GM12878 (cell line): ENCODE measurements at regions not wholly inside any gene's neighbourhood (a gene's known extent, or its start where the extent isn't known, plus 50 kb on each side); places are given as distances from the start of the nearest gene placed in this dataset.

ENCODE experiments used
- ATAC-seq: fragments of 200-7000 bp; cut with Tn5 transposase; 3 replicates; pipeline ENCODE4 v1.9.1; 2020; ENCODE audit warnings: mild to moderate bottlenecking, moderate library complexity
- BruUV-seq: library from RNA; stranded (reverse); fragments of 400-500 nt; replicated peaks from 2 replicates; lab custom pipeline; 2021; lab: Mats Ljungman, UMichigan
- CTCF ChIA-PET: fragments of 300-600 bp; sonication (Branson Sonifier 250); formaldehyde crosslinking; extraction: SDS; loops from one replicate; lab custom pipeline; 2021; ENCODE audit warnings: inconsistent platforms; lab: Yijun Ruan, JAX
- POLR2A ChIA-PET: fragments of 350-600 bp; formaldehyde crosslinking; extraction: SDS; loops from one replicate; lab custom pipeline; 2021; ENCODE audit warnings: inconsistent platforms; lab: Charles Lee
- RAD21 ChIA-PET: fragments of 300-600 bp; sonication (Branson Sonifier 250); formaldehyde crosslinking; loops from one replicate; lab custom pipeline; 2023; ENCODE audit warnings: antibody characterized with exemption; ENCODE audit not compliant: unreplicated experiment; lab: Charles Lee
- SMC1A ChIA-PET: fragments of 300-600 bp; sonication (Branson Sonifier 250); formaldehyde crosslinking; loops from one replicate; lab custom pipeline; 2023; ENCODE audit not compliant: unreplicated experiment, uncharacterized antibody; lab: Charles Lee
- DNase-seq: peaks from one replicate; pipeline ENCODE4 v3.0.0-alpha.2; 2011; ENCODE audit warnings: low read depth, low spot score
- FAIRE-seq: peaks from 3 replicates; lab custom pipeline; 2011; peaks lifted over from hg19 to GRCh38; lab: Jason Lieb, UNC
- H2AFZ ChIP-seq: 2 replicates; pipeline ENCODE4 v1.6.0; 2011; ENCODE audit warnings: low read depth, low read length, control low read depth; ENCODE audit not compliant: control insufficient read depth
- H3K27ac ChIP-seq: 2 replicates; pipeline ENCODE4 v1.5.1; 2011; ENCODE audit warnings: control low read depth; ENCODE audit not compliant: control insufficient read depth, insufficient read depth
- H3K27me3 ChIP-seq, 2 experiments: replicated peaks in 1 of 2; 2 replicates each; pipeline versions ENCODE4 v1.6.0 to v1.6.1; 2011; ENCODE audit warnings: low read length in 1 of 2; ENCODE audit not compliant: control insufficient read depth in 2 of 2, insufficient read depth in 2 of 2
- H3K36me3 ChIP-seq, 2 experiments: 2 replicates each; pipeline ENCODE4 v1.5.1; 2011; ENCODE audit warnings: low read length in 1 of 2; ENCODE audit not compliant: control insufficient read depth in 2 of 2, insufficient read depth in 2 of 2
- H3K4me1 ChIP-seq: 2 replicates; pipeline ENCODE4 v1.6.1; 2011; ENCODE audit warnings: mild to moderate bottlenecking, low read length, moderate library complexity, mixed read lengths; ENCODE audit not compliant: control insufficient read depth, insufficient read depth
- H3K4me2 ChIP-seq: 2 replicates; pipeline ENCODE4 v1.6.0; 2011; ENCODE audit warnings: control low read depth; ENCODE audit not compliant: control insufficient read depth, insufficient read depth
- H3K4me3 ChIP-seq: fragments of 200-600 bp; sonication (generic); 2 replicates; pipeline ENCODE4 v1.5.1; 2016
- H3K79me2 ChIP-seq: 2 replicates; pipeline ENCODE4 v1.6.0; 2011; ENCODE audit warnings: low read length; ENCODE audit not compliant: control insufficient read depth, insufficient read depth
- H3K9ac ChIP-seq: 2 replicates; pipeline ENCODE4 v1.8.0; 2011; ENCODE audit warnings: low read length, control low read depth, mixed read lengths; ENCODE audit not compliant: control insufficient read depth, insufficient read depth
- H3K9me3 ChIP-seq: replicated peaks from 3 replicates; pipeline ENCODE4 v1.5.1; 2011; ENCODE audit warnings: mild to moderate bottlenecking, low read length; ENCODE audit not compliant: control insufficient read depth, insufficient read depth
- H4K20me1 ChIP-seq: 2 replicates; pipeline ENCODE4 v1.6.0; 2011; ENCODE audit not compliant: control insufficient read depth, insufficient read depth
- ATF7 ChIP-seq: fragments of 450-650 bp; IDR thresholded peaks from 2 replicates; pipeline ENCODE4 v1.6.1; 2016; ENCODE audit warnings: low read depth, mild to moderate bottlenecking
- JUND ChIP-seq: IDR thresholded peaks from 2 replicates; pipeline ENCODE4 v1.6.1; 2012; ENCODE audit warnings: low read depth, mild to moderate bottlenecking, low read length, improper control_type of control experiment, moderate library complexity
- KAT2A ChIP-seq: conservative IDR thresholded peaks from 2 replicates; pipeline ENCODE4 v1.6.1; 2011; ENCODE audit warnings: low read depth, low read length; ENCODE audit not compliant: control insufficient read depth
- KLF5 ChIP-seq: fragments of 450-650 bp; IDR thresholded peaks from 2 replicates; pipeline ENCODE4 v1.6.1; 2014; ENCODE audit warnings: mild to moderate bottlenecking; ENCODE audit not compliant: partially characterized antibody
- LARP7 ChIP-seq: fragments of 450-650 bp; IDR thresholded peaks from 2 replicates; pipeline ENCODE4 v1.6.1; 2017; ENCODE audit warnings: mild to moderate bottlenecking
- MTA2 ChIP-seq: fragments of 450-650 bp; IDR thresholded peaks from 2 replicates; pipeline ENCODE4 v1.6.1; 2016; ENCODE audit warnings: low read depth, mild to moderate bottlenecking, moderate library complexity
- POLR2AphosphoS2 ChIP-seq: IDR thresholded peaks from 2 replicates; pipeline ENCODE4 v1.6.1; 2011; ENCODE audit warnings: low read depth, mild to moderate bottlenecking, low read length, improper control_type of control experiment, moderate library complexity
- RB1 ChIP-seq: fragments of 450-650 bp; formaldehyde crosslinking; IDR thresholded peaks from 2 replicates; pipeline ENCODE4 v1.6.1; 2017; ENCODE audit warnings: mild to moderate bottlenecking, borderline replicate concordance
- SIX5 ChIP-seq: IDR thresholded peaks from 2 replicates; pipeline ENCODE4 v1.6.1; 2011; ENCODE audit warnings: mild to moderate bottlenecking, low read depth, low read length, moderate library complexity; ENCODE audit not compliant: severe bottlenecking
- TCF3 ChIP-seq: IDR thresholded peaks from 2 replicates; pipeline ENCODE4 v1.6.1; 2012; ENCODE audit warnings: low read depth, mild to moderate bottlenecking, low read length, borderline replicate concordance; ENCODE audit not compliant: insufficient read depth
- ZNF24 ChIP-seq: fragments of 450-650 bp; IDR thresholded peaks from 2 replicates; pipeline ENCODE4 v1.6.1; 2017; ENCODE audit warnings: antibody characterized with exemption, mild to moderate bottlenecking
- WGBS: methylation state at CpG from one replicate; pipeline ENCODE4 v1.1.6; 2016; ENCODE audit warnings: low lambda C conversion rate; ENCODE audit not compliant: insufficient replicate concordance, insufficient coverage; ENCODE audit errors: missing lambda C conversion rate; 5-methylcytosine and 5-hydroxymethylcytosine counted together
- in situ Hi-C: fragments of 300-500 bp; cut with MboI; formaldehyde crosslinking; loops from 9 replicates; pipeline ENCODE4 v1.14.3; 2018; ENCODE audit warnings: mixed read lengths
- intact Hi-C: fragments of 100-400 bp; cut with micrococcal nuclease; formaldehyde crosslinking; loops from one replicate; pipeline ENCODE4 v1.14.2; 2022; ENCODE audit not compliant: unreplicated experiment
- TF ChIP-seq, protein P1 (sequence below): IDR thresholded peaks from 2 replicates; pipeline ENCODE4 v1.6.1; 2012; ENCODE audit warnings: mild to moderate bottlenecking, low read depth, low read length
- TF ChIP-seq, protein P2 (sequence below): fragments of 450-650 bp; IDR thresholded peaks from 2 replicates; pipeline ENCODE4 v1.6.1; 2017; ENCODE audit warnings: mild to moderate bottlenecking, moderate library complexity
- TF ChIP-seq, protein P3 (sequence below): IDR thresholded peaks from 2 replicates; pipeline ENCODE4 v1.6.1; 2012; ENCODE audit warnings: low read length, inconsistent platforms
- TF ChIP-seq, protein P4 (sequence below): IDR thresholded peaks from 2 replicates; pipeline ENCODE4 v1.6.1; 2011; ENCODE audit warnings: low read depth, low read length, improper control_type of control experiment, borderline replicate concordance

DNA sequence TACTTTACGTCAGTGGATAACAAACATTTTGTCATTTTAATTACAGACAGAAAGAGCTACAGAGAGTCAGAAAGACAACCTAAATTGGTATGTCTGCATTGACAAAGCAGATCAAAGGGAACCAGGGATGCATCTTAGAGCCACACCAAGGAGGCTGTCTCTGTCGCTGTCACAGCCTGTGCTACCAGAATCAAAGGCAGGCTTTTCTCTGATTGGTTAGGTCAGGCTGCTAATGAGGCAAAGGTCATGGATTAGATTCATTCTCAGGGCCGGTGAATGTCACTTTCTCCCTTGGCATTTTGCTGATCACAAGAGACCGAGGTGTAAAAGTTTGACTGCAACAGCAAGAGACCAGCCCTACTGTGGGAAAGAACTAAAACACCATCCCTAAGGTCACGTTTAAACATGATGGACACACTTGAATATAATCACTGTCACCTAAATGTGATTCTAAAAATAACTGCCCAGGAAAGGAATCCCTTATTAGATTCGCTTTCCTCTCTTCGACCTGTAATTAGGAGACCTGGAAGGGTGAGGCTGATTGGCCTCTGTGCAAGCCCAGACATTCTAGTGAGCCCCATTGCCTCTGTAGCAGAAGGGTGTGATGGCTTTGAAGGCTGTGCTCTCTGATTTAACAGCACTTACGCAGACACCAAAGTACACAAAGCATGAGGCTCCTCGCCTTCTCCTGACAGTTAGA, 314.4 kb upstream of the NBEA start:
- H3K36me3 ChIP-seq, result no peaks in the 10 kb centered on the region
- ATAC-seq (no peak), DNase-seq (no peak), FAIRE-seq (no peak)
- H2AFZ ChIP-seq, result no peak overlapping the region
- in situ Hi-C loops (no loop called here), intact Hi-C loops (no loop called here)
- H3K9ac ChIP-seq, result no peak overlapping the region
- H3K4me3 ChIP-seq, result no peak overlapping the region
- no peak overlapping the region for H3K4me2 ChIP-seq
- no peaks in the 10 kb centered on the region for H4K20me1 ChIP-seq
- CTCF ChIA-PET, result no interaction called here
- no TSS peak for BruUV-seq
- no peaks in the 10 kb centered on the region for H3K79me2 ChIP-seq
- RAD21 ChIA-PET, result no interaction called here
- H3K27me3 ChIP-seq, result no peaks in the 10 kb centered on the region
- WGBS, result 27% methylated on average over 9 of the region's 9 CpGs
- H3K4me1 ChIP-seq, result no peaks in the 10 kb centered on the region
- POLR2A ChIA-PET, result no interaction called here
- SMC1A ChIA-PET, result no interaction called here
- H3K27ac ChIP-seq, result no peak overlapping the region
- H3K9me3 ChIP-seq, result no peaks in the 10 kb centered on the region; the same call in 2 of the 3 replicates
- TF ChIP-seq KAT2A, result no peak
- TF ChIP-seq, protein P1, sequence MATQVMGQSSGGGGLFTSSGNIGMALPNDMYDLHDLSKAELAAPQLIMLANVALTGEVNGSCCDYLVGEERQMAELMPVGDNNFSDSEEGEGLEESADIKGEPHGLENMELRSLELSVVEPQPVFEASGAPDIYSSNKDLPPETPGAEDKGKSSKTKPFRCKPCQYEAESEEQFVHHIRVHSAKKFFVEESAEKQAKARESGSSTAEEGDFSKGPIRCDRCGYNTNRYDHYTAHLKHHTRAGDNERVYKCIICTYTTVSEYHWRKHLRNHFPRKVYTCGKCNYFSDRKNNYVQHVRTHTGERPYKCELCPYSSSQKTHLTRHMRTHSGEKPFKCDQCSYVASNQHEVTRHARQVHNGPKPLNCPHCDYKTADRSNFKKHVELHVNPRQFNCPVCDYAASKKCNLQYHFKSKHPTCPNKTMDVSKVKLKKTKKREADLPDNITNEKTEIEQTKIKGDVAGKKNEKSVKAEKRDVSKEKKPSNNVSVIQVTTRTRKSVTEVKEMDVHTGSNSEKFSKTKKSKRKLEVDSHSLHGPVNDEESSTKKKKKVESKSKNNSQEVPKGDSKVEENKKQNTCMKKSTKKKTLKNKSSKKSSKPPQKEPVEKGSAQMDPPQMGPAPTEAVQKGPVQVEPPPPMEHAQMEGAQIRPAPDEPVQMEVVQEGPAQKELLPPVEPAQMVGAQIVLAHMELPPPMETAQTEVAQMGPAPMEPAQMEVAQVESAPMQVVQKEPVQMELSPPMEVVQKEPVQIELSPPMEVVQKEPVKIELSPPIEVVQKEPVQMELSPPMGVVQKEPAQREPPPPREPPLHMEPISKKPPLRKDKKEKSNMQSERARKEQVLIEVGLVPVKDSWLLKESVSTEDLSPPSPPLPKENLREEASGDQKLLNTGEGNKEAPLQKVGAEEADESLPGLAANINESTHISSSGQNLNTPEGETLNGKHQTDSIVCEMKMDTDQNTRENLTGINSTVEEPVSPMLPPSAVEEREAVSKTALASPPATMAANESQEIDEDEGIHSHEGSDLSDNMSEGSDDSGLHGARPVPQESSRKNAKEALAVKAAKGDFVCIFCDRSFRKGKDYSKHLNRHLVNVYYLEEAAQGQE, result no peak
- no peak for TF ChIP-seq TCF3
- no peak for TF ChIP-seq MTA2
- TF ChIP-seq KLF5, result no peak
- TF ChIP-seq LARP7, result no peak
- no peak for TF ChIP-seq SIX5
- no peak for TF ChIP-seq POLR2AphosphoS2
- no peak for TF ChIP-seq JUND
- TF ChIP-seq, protein P2, sequence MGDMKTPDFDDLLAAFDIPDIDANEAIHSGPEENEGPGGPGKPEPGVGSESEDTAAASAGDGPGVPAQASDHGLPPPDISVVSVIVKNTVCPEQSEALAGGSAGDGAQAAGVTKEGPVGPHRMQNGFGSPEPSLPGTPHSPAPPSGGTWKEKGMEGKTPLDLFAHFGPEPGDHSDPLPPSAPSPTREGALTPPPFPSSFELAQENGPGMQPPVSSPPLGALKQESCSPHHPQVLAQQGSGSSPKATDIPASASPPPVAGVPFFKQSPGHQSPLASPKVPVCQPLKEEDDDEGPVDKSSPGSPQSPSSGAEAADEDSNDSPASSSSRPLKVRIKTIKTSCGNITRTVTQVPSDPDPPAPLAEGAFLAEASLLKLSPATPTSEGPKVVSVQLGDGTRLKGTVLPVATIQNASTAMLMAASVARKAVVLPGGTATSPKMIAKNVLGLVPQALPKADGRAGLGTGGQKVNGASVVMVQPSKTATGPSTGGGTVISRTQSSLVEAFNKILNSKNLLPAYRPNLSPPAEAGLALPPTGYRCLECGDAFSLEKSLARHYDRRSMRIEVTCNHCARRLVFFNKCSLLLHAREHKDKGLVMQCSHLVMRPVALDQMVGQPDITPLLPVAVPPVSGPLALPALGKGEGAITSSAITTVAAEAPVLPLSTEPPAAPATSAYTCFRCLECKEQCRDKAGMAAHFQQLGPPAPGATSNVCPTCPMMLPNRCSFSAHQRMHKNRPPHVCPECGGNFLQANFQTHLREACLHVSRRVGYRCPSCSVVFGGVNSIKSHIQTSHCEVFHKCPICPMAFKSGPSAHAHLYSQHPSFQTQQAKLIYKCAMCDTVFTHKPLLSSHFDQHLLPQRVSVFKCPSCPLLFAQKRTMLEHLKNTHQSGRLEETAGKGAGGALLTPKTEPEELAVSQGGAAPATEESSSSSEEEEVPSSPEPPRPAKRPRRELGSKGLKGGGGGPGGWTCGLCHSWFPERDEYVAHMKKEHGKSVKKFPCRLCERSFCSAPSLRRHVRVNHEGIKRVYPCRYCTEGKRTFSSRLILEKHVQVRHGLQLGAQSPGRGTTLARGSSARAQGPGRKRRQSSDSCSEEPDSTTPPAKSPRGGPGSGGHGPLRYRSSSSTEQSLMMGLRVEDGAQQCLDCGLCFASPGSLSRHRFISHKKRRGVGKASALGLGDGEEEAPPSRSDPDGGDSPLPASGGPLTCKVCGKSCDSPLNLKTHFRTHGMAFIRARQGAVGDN, result no peak
- TF ChIP-seq, protein P3, sequence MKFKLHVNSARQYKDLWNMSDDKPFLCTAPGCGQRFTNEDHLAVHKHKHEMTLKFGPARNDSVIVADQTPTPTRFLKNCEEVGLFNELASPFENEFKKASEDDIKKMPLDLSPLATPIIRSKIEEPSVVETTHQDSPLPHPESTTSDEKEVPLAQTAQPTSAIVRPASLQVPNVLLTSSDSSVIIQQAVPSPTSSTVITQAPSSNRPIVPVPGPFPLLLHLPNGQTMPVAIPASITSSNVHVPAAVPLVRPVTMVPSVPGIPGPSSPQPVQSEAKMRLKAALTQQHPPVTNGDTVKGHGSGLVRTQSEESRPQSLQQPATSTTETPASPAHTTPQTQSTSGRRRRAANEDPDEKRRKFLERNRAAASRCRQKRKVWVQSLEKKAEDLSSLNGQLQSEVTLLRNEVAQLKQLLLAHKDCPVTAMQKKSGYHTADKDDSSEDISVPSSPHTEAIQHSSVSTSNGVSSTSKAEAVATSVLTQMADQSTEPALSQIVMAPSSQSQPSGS, result no peak
- TF ChIP-seq RB1, result no peak
- no peak for TF ChIP-seq ATF7
- TF ChIP-seq ZNF24, result no peak
- TF ChIP-seq, protein P4, sequence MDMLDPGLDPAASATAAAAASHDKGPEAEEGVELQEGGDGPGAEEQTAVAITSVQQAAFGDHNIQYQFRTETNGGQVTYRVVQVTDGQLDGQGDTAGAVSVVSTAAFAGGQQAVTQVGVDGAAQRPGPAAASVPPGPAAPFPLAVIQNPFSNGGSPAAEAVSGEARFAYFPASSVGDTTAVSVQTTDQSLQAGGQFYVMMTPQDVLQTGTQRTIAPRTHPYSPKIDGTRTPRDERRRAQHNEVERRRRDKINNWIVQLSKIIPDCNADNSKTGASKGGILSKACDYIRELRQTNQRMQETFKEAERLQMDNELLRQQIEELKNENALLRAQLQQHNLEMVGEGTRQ, result no peak
